K562 (cell line): ENCODE measurements at regions not wholly inside any gene's neighbourhood (a gene's known extent, or its start where the extent isn't known, plus 50 kb on each side); places are given as distances from the start of the nearest gene placed in this dataset.

ENCODE experiments used
- AFF1 ChIP-seq, 2 experiments: fragments of 450-650 bp; IDR thresholded peaks; 2 replicates each; pipeline ENCODE4 v1.6.1; 2018; ENCODE audit warnings: mild to moderate bottlenecking in 2 of 2, low read depth in 1 of 2; ENCODE audit not compliant: partially characterized antibody in 2 of 2
- ARID1B ChIP-seq: fragments of 450-650 bp; IDR thresholded peaks from 2 replicates; pipeline ENCODE4 v1.6.1; 2016; ENCODE audit warnings: antibody characterized with exemption, mild to moderate bottlenecking, inconsistent platforms
- ATF3 ChIP-seq, 2 experiments: fragments of 450-650 bp in 1 of 2; sonication (generic) in 1 of 2; formaldehyde crosslinking in 1 of 2; IDR thresholded peaks in 1 of 2; conservative IDR thresholded peaks in 1 of 2; 2 replicates each; pipeline versions ENCODE4 v1.6.1 to v1.8.1; 2016 to 2023; ENCODE audit warnings: mild to moderate bottlenecking in 2 of 2, moderate library complexity in 2 of 2, inconsistent platforms in 1 of 2, missing genetic modification reagents in 1 of 2
- BCOR ChIP-seq: fragments of 450-650 bp; IDR thresholded peaks from 2 replicates; pipeline ENCODE4 v1.6.1; 2016
- CCNT2 ChIP-seq: IDR thresholded peaks from 2 replicates; pipeline ENCODE4 v1.6.1; 2011; ENCODE audit warnings: borderline replicate concordance, low read depth, mild to moderate bottlenecking, moderate library complexity, mixed read lengths, low read length; ENCODE audit not compliant: insufficient read length; ENCODE audit errors: extremely low read depth
- CTBP1 ChIP-seq: fragments of 450-650 bp; IDR thresholded peaks from 2 replicates; pipeline ENCODE4 v1.6.1; 2016; ENCODE audit warnings: borderline replicate concordance
- HDAC2 ChIP-seq: fragments of 450-650 bp; IDR thresholded peaks from 2 replicates; pipeline ENCODE4 v1.6.1; 2016; ENCODE audit warnings: mild to moderate bottlenecking
- KDM2B ChIP-seq: fragments of 250-450 bp; sonication (Bioruptor Pico); IDR thresholded peaks from 2 replicates; pipeline ENCODE4 v1.8.0; 2021; ENCODE audit warnings: mild to moderate bottlenecking, moderate library complexity
- MAZ ChIP-seq, 2 experiments: fragments of 450-650 bp in 1 of 2; sonication (generic) in 1 of 2; formaldehyde crosslinking; IDR thresholded peaks in 1 of 2; conservative IDR thresholded peaks in 1 of 2; 2 replicates each; pipeline versions ENCODE4 v1.4.0 to v1.5.0; 2020; ENCODE audit warnings: mild to moderate bottlenecking in 1 of 2, missing genetic modification reagents in 1 of 2
- MEIS2 ChIP-seq: fragments of 450-650 bp; IDR thresholded peaks from 2 replicates; pipeline ENCODE4 v1.6.1; 2014; ENCODE audit warnings: mild to moderate bottlenecking; ENCODE audit not compliant: partially characterized antibody
- MTA2 ChIP-seq: fragments of 450-650 bp; IDR thresholded peaks from 2 replicates; pipeline ENCODE4 v1.6.1; 2016; ENCODE audit warnings: low read depth
- NCOA1 ChIP-seq: fragments of 450-650 bp; IDR thresholded peaks from 2 replicates; pipeline ENCODE4 v1.6.1; 2016; ENCODE audit warnings: low read depth
- NCOA6 ChIP-seq: fragments of 450-650 bp; IDR thresholded peaks from 2 replicates; pipeline ENCODE4 v1.6.1; 2017; ENCODE audit warnings: mild to moderate bottlenecking
- NCOR1 ChIP-seq: fragments of 450-650 bp; IDR thresholded peaks from 2 replicates; pipeline ENCODE4 v1.6.1; 2016; ENCODE audit warnings: mild to moderate bottlenecking, moderate library complexity
- NFE2L1 ChIP-seq: fragments of 450-650 bp; IDR thresholded peaks from 2 replicates; pipeline ENCODE4 v1.6.1; 2016; ENCODE audit warnings: missing genetic modification characterization, low read depth, mild to moderate bottlenecking, missing compliant biosample characterization, moderate library complexity, borderline replicate concordance
- NFIX ChIP-seq: fragments of 250-450 bp; sonication (Bioruptor Pico); IDR thresholded peaks from 2 replicates; pipeline ENCODE4 v1.4.0; 2020; ENCODE audit warnings: low read depth, mild to moderate bottlenecking, moderate library complexity
- PYGO2 ChIP-seq: fragments of 450-650 bp; IDR thresholded peaks from 2 replicates; pipeline ENCODE4 v1.6.1; 2016; ENCODE audit warnings: mild to moderate bottlenecking, missing genetic modification characterization, moderate library complexity, missing compliant biosample characterization
- RBBP5 ChIP-seq: fragments of 200-600 bp; sonication (generic); IDR thresholded peaks from 2 replicates; pipeline ENCODE4 v1.6.1; 2012; ENCODE audit warnings: borderline replicate concordance, mild to moderate bottlenecking, low read length, control low read depth, inconsistent platforms; ENCODE audit not compliant: insufficient read depth, poor library complexity, severe bottlenecking
- SMARCB1 ChIP-seq: IDR thresholded peaks from 2 replicates; pipeline ENCODE4 v1.6.1; 2011; ENCODE audit warnings: improper control_type of control experiment, low read depth; ENCODE audit not compliant: insufficient read length
- TAL1 ChIP-seq: fragments of 450-650 bp; IDR thresholded peaks from 2 replicates; pipeline ENCODE4 v1.6.1; 2016; ENCODE audit warnings: mild to moderate bottlenecking
- TRIM24 ChIP-seq, 2 experiments: fragments of 450-650 bp; IDR thresholded peaks; 2 replicates each; pipeline ENCODE4 v1.6.1; 2016
- TRIM28 ChIP-seq: fragments of 450-650 bp; IDR thresholded peaks from 2 replicates; pipeline ENCODE4 v1.6.1; 2017
- ZC3H8 ChIP-seq: fragments of 450-650 bp; IDR thresholded peaks from 2 replicates; pipeline ENCODE4 v1.6.1; 2017
- ZNF740 ChIP-seq, 3 experiments: fragments of 200-800 bp in 1 of 3; sonication (Bioruptor generic) in 1 of 3; sonication (generic) in 1 of 3; formaldehyde crosslinking in 1 of 3; IDR thresholded peaks; 2 replicates each; pipeline versions ENCODE4 v1.6.1 to v1.8.0; 2016 to 2022; ENCODE audit warnings: mild to moderate bottlenecking in 2 of 3, missing compliant biosample characterization in 2 of 3, missing genetic modification characterization in 2 of 3, missing genetic modification reagents in 1 of 3

GRCh38 chr7:66460921-66461361 is 167.7 kb upstream of the KCTD7 start (continued):
- TF ChIP-seq AFF1 (IDR thresholded peaks at IDR 0.05; ENCODE audit: low read depth in 1 of 2, partially characterized antibody in 2 of 2) (peak in 1 of 2 experiments; percentile 34), NCOR1 (peak; percentile 70), NCOA1 (no peak), TRIM28 (peak; percentile 76), ZC3H8 (no peak), MEIS2 (peak; percentile 7), PYGO2 (tag) (no peak), NFIX (no peak), NFE2L1 (tag) (peak; percentile 35; the same call in 1 of the 2 replicates), ATF3 (IDR thresholded peaks at IDR 0.05) (0 out of 2 replicates have a peak, but pooled peaks have one; percentile 15), ATF3 (CRISPR knock-in tag; conservative IDR thresholded peaks at IDR 0.05) (no peak), TRIM24 (IDR thresholded peaks at IDR 0.05) (peak; percentile 45 to 60; a peak in 3 of 4 replicates), CCNT2 (peak; percentile 57), SMARCB1 (no peak), HDAC2 (peak; percentile 61), RBBP5 (no peak), KDM2B (CRISPR knock-in tag) (no peak), BCOR (peak; percentile 58; the same call in 1 of the 2 replicates), NCOA6 (no peak), ARID1B (peak; percentile 93), MTA2 (peak; percentile 64), MAZ (CRISPR knock-in tag; conservative IDR thresholded peaks at IDR 0.05 in 1 of 2, IDR thresholded peaks at IDR 0.05 in 1 of 2) (no peak), CTBP1 (peak; percentile 29; the same call in 1 of the 2 replicates), TAL1 (peak; percentile 91), ZNF740 (CRISPR knock-in tag; IDR thresholded peaks at IDR 0.05) (no peak), ZNF740 (tag; IDR thresholded peaks at IDR 0.05) (no peak)
